GM12891 (cell line): ENCODE measurements at regions not wholly inside any gene's neighbourhood (a gene's known extent, or its start where the extent isn't known, plus 50 kb on each side); places are given as distances from the start of the nearest gene placed in this dataset.

Experiments used
- DNase-seq: peaks from one replicate; pipeline ENCODE4 v3.0.0; 2011; ENCODE audit warnings: low spot score; ENCODE audit not compliant: insufficient read length
- FAIRE-seq: peaks from 2 replicates; lab custom pipeline; 2011; peaks lifted over from hg19 to GRCh38; lab: Jason Lieb, UNC
- PAX5 ChIP-seq: IDR thresholded peaks from 2 replicates; pipeline ENCODE4 v1.6.1; 2011; ENCODE audit warnings: low read length, moderate library complexity, mild to moderate bottlenecking; ENCODE audit not compliant: insufficient read depth, severe bottlenecking
- POLR2A ChIP-seq: IDR thresholded peaks from 2 replicates; pipeline ENCODE4 v1.6.1; 2011; ENCODE audit warnings: low read depth, low read length, control low read depth
- POLR2AphosphoS5 ChIP-seq: IDR thresholded peaks from 2 replicates; pipeline ENCODE4 v1.6.1; 2011; ENCODE audit warnings: low read depth, low read length, control low read depth
- POU2F2 ChIP-seq: IDR thresholded peaks from 2 replicates; pipeline ENCODE4 v1.6.1; 2011; ENCODE audit warnings: low read depth, mild to moderate bottlenecking, control low read depth, low read length, moderate library complexity
- SPI1 ChIP-seq: IDR thresholded peaks from 2 replicates; pipeline ENCODE4 v1.6.1; 2011; ENCODE audit warnings: low read depth, low read length, control low read depth
- TAF1 ChIP-seq: IDR thresholded peaks from 2 replicates; pipeline ENCODE4 v1.6.1; 2011; ENCODE audit warnings: low read depth, low read length, control low read depth

GRCh38 chr6:14642842-14643241, 525.3 kb downstream of the CD83 start:
- FAIRE-seq (no peak), DNase-seq (no peak)
- TF ChIP-seq POLR2A = no peak
- no peak for TF ChIP-seq TAF1
- no peak for TF ChIP-seq PAX5
- TF ChIP-seq SPI1 = no peak
- TF ChIP-seq POLR2AphosphoS5 = no peak
- TF ChIP-seq POU2F2 = no peak

- TF ChIP-seq TAF1 (no peak), POU2F2 (no peak), POLR2AphosphoS5 (no peak), SPI1 (no peak), PAX5 (no peak), POLR2A (no peak)
- FAIRE-seq (no peak), DNase-seq (no peak)
These were observed 526.8 kb downstream of the CD83 start for GRCh38 chr6:14644381-14644780.

- DNase-seq (no peak), FAIRE-seq (no peak)
These were observed 527.6 kb downstream of the CD83 start for GRCh38 chr6:14645221-14645620.

GRCh38 chr6:14645841-14646240, 528.3 kb downstream of the CD83 start:
- DNase-seq = no peak
- no peak for FAIRE-seq
- no peak for TF ChIP-seq TAF1
- no peak for TF ChIP-seq POU2F2
- no peak for TF ChIP-seq POLR2A
- no peak for TF ChIP-seq SPI1
- TF ChIP-seq PAX5 = no peak
- no peak for TF ChIP-seq POLR2AphosphoS5

More at GRCh38 chr6:14645221-14645620, 527.6 kb downstream of the CD83 start:
- TF ChIP-seq TAF1 (no peak), POU2F2 (no peak), SPI1 (no peak), POLR2AphosphoS5 (no peak), PAX5 (no peak), POLR2A (no peak)

GRCh38 chr6:14646371-14646770, 528.8 kb downstream of the CD83 start:
- DNase-seq (no peak), FAIRE-seq (no peak)
- no peak for TF ChIP-seq POLR2A
- no peak for TF ChIP-seq TAF1
- no peak for TF ChIP-seq PAX5
- TF ChIP-seq POLR2AphosphoS5 = no peak
- TF ChIP-seq POU2F2 = no peak
- no peak for TF ChIP-seq SPI1

GRCh38 chr6:14647357-14647756, 529.8 kb downstream of the CD83 start:
- no peak for TF ChIP-seq SPI1
- TF ChIP-seq POLR2A = no peak
- TF ChIP-seq POU2F2 = no peak
- TF ChIP-seq TAF1 = no peak
- no peak for TF ChIP-seq PAX5
- FAIRE-seq = no peak
- no peak for DNase-seq

- FAIRE-seq = no peak
- DNase-seq = no peak
- no peak for TF ChIP-seq SPI1
- no peak for TF ChIP-seq TAF1
- no peak for TF ChIP-seq POLR2AphosphoS5
- TF ChIP-seq POU2F2 = no peak
- TF ChIP-seq POLR2A = no peak
- no peak for TF ChIP-seq PAX5
These were observed 535.0 kb downstream of the CD83 start for GRCh38 chr6:14652536-14652935.

- FAIRE-seq = peak; percentile 58
- no peak for DNase-seq
- TF ChIP-seq TAF1 = no peak
These were observed 537.9 kb downstream of the CD83 start for GRCh38 chr6:14655201-14656061.

- no peak for TF ChIP-seq SPI1
- peak; percentile 52 for FAIRE-seq
- DNase-seq = no peak
These were observed 538.5 kb downstream of the CD83 start for GRCh38 chr6:14656078-14656521.

GRCh38 chr6:14656649-14657048, 539.1 kb downstream of the CD83 start:
- no peak for DNase-seq
- FAIRE-seq = peak; percentile 45
- TF ChIP-seq POU2F2 = no peak
- TF ChIP-seq POLR2AphosphoS5 = no peak

GRCh38 chr6:14658030-14658429, 540.5 kb downstream of the CD83 start:
- FAIRE-seq (no peak), DNase-seq (no peak)
- no peak for TF ChIP-seq POLR2A
- TF ChIP-seq POLR2AphosphoS5 = no peak
- no peak for TF ChIP-seq SPI1
- TF ChIP-seq POU2F2 = no peak
- TF ChIP-seq PAX5 = no peak
- TF ChIP-seq TAF1 = no peak
